ENCODE measurements at regions not wholly inside any gene's neighbourhood (a gene's known extent, or its start where the extent isn't known, plus 50 kb on each side); places are given as distances from the start of the nearest gene placed in this dataset.

DNA sequence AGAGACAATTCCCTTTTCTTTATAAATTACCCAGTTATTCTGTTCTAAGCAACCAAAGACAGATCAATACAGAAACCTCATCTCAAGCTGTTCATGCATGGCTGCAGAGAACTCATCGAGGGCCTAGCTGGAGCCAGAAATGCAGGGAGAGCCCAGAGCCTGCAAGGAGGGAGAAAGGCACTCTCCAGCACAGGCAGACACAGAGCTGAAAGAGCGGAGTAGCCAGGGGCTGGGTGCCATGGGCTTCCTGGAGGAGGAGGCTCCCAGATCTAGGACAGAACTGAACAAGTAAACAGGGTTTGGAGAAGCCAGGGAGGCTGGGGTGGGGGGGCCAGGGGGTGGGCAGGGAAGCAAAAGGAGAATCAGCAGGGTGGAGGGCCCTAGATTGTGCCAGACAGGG, 144.2 kb upstream of the ZNF507 start:
- DNase-seq (ENCODE audit: low read depth, low spot score) = no peak

DNA sequence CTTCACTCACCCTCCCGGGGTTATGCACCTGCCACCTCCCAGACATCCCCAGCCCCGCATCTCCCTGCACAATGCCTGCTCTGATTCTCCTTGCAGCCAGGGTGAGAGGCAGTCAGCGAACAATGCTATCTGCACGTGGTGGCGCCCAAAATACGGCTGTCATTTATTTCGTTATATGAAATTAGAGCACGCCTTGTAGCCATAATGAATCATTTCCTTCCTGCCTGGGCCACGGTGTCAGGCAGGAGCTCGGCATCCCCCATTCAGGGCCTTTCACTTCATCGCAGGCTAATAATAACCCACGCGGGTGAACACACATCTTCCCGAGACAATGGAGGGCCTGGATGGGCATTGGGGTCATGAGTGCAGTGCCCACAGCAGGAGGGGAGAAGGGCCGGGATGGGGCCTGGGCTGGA, 143.8 kb upstream of the ZNF507 start:
- DNase-seq (ENCODE audit: low read depth, low spot score) = no peak

DNA sequence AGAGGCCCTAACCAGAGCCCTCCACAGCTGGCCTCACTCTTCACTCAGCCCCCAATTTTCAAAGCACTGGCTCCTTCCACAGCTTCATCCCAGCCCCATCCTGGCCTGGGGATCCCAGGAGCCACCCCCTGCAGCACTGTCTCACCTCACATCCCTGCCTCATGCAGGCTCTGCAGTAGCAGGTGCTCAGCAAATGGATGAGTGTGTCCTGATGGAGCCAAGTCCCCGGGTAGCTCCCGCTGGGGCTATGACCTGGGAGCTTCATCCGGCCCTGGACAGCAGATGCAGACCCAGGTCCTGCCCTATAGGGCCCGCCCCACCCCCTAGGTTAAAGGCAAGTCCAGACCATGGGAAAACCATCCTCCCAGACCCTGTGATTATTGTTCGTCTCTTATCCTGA, 143.2 kb upstream of the ZNF507 start:
- DNase-seq (ENCODE audit: low read depth, low spot score) = no peak

DNA sequence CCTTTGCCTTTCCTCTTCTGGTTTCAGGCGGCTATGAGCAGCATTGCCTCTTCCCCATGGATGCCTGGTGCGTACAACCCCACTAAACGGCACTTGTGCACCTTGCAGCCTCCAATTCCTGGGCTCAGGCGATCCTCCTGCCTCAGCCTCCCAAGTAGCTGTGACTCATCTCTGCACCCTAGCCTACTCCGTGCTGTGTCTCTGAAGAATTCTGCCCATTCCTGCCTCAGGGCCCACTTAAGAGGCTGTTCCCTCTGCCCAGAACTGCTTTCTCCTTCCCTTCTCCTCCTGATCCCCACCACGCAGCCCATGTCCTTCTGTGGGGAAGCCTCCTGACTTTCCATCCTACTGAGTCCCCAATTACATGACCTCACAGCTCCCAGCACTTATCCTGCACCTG, 142.2 kb upstream of the ZNF507 start:
- DNase-seq (ENCODE audit: low read depth, low spot score) = no peak

DNA sequence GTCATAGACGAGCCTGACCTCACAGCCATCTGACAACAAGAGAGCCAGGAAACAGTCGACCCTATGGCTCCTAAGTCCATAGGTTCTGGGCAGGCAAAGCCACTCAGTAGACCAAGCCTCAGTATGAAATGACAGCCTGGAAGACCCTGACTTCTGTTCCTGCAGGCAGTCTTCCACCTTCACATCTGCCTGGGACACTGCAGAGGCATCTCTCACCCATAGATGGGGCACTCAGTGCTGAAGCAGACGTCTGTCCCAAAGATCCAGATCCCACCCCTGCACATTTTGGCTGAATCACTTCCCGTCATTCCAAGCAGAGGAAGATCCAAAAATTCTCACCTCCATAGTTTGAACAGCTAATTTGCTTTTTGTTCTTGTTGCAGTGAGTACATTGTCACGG, 139.3 kb upstream of the ZNF507 start:
- no peak for DNase-seq (ENCODE audit: low read depth, low spot score)

DNA sequence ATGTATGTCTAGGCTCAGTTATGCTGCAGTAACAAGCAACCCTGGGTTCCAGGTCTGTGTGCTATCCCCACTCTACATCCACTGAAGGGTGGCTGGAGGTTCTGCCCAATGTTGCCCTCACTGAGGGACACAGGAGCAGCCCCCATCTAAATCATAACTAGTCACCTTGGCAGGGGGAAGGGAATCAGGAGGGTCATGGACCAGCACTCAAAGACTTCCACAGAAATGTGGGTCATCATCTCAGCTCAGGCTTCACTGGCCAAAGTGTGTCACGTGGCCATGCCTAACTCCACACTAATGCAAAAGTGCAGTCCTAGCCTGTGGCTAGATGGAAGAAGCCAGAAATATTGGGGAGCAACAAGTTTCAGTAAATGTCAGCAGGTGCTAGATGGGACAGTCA, 137.3 kb upstream of the ZNF507 start:
- DNase-seq (ENCODE audit: low read depth, low spot score) = no peak

DNA sequence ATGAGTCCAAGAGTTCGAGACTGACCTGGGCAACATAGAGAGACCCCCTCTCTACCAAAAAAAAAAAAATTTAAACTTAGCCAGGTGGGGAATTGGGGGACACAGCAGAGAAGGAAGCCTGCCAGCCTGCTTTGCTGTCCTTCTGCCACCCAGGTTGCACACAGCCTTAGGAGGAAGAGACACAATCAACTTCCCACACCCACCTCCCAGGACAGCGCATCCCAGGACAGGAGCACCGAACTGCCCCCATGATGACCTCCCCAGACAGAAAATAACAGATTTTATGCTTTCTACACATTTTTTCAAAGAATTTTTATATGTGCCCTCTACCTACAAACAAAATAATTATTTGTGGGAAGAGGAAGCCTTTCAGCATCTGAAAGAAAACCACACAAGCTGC, 126.0 kb upstream of the ZNF507 start:
- DNase-seq (ENCODE audit: low read depth, low spot score) = no peak

DNA sequence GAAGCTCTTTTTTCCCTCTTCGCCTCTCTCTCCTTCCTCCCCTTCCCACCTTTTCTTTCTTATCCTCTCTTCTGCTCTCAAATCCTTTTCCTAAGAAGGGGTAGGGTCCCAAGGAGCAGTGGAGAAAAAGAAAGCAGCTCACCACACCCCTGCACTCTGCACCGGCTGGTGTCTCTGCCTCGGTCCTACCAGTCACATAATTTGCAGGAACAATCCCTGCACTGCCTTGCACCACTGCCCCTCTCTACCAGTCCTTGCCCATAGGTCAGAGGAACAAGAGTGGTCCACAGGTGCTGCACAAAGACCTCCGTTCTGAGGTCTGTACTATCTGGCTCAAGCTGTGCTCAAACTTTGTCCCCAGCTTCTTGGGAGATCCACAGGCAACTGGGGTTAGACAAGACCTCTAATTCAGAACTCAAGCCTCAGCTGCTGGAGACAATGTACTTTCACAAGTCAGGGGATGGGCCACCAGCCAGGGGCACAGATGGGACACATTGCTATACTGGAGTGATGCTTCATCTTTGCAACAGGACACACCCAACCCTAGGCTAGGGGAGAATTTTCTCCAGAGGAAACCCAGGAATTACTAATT, 125.4 kb upstream of the ZNF507 start:
- no peak for DNase-seq (ENCODE audit: low read depth, low spot score)

DNA sequence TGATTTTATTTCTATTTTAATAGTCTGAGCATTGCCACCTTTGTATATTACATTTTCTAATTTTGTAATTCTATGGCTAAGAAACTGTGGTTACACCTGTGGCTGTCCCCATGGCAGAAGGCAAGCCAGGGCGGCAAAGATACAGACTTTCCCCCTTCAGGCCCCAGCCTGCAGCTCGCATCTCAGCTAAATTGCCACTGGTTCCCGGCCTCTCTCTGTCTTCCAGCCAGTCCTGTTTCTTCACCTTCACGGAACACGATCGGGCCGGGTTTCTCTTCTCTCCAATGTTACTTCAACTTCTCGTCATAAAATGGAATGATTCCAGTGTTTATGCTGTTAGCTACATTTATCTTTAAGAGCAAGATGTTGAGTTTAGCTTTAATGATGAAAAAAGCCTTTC, 124.5 kb upstream of the ZNF507 start:
- no peak for DNase-seq (ENCODE audit: low read depth, low spot score)

DNA sequence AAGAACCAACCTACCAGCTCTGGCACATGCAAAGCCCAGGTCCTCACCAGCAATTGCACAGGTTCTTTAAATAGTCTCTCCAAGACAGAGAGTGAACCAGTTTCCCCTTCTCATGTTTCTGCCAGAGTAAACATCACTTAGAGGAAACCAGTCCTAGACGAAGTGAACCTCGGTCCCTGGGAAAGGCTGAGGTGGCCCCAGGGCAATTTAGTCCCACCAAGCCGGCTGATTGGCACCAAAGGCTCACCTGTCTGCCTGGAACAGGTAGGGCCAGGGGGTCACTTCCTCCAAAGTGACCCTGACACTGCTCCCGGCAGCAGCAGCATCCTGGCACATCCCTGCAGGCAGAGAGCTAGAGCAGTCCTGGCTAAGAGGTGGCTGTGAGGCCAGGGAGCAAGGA, 122.9 kb upstream of the ZNF507 start:
- no peak for DNase-seq (ENCODE audit: low read depth, low spot score)

DNA sequence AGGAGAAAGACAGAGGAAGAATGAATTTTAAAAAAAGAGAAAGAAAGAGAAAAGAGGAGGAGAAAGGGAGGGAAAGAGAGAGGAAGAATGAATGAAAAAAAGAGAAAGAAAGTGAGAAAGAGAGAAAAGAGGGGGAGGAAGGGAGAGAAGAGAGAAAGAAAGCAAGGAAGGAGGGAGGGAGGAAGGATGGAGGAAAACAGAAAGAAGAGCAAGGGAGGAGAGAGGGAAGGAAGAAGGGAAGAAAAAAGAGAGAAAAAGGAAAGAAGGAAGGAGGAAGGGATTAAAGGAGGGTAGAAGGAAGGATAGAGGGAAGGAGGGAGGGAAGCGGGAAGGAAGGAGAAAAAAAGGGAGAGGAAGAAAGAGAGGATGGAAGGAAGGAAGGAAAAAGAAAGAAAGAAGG, 122.3 kb upstream of the ZNF507 start:
- no peak for DNase-seq (ENCODE audit: low read depth, low spot score)

DNA sequence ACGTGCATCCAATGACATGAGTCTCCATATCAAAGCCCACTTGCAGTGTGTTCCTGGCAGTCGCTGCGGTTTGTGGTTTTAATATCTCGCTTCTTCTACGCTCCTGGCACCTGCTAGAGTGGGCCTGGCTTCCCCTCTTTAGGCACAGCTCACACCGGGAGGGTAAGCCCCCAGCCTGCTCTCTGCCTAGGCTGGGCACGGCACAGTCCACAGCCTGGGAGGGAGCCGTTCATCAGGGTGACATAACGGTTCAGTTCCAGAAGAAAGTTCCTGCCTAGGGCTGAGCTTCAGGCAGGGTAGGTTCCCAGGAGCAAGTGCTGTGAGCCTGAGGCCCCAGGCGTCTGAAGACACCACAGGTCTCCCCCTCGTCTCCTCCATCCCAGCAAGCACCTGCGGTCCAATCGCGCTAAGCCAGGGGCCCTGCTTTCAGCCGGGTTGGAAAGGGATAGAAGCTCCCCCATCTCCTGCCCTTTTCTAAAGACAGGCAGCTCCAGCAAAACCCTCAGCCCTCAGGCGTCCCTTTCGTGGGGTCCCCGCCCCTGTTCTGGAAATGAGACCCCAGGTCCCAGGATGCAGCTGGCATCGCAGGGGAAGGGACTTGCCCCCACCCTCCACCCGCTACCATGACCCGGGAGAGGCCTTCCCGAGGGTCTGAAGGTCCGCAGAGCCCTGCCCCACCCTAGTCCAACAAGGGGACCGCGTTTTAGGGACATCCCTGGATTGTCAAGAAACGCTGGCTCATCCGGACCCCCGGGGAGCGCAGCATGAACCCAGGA, 121.6 kb upstream of the ZNF507 start:
- DNase-seq (ENCODE audit: low read depth, low spot score) = no peak

DNA sequence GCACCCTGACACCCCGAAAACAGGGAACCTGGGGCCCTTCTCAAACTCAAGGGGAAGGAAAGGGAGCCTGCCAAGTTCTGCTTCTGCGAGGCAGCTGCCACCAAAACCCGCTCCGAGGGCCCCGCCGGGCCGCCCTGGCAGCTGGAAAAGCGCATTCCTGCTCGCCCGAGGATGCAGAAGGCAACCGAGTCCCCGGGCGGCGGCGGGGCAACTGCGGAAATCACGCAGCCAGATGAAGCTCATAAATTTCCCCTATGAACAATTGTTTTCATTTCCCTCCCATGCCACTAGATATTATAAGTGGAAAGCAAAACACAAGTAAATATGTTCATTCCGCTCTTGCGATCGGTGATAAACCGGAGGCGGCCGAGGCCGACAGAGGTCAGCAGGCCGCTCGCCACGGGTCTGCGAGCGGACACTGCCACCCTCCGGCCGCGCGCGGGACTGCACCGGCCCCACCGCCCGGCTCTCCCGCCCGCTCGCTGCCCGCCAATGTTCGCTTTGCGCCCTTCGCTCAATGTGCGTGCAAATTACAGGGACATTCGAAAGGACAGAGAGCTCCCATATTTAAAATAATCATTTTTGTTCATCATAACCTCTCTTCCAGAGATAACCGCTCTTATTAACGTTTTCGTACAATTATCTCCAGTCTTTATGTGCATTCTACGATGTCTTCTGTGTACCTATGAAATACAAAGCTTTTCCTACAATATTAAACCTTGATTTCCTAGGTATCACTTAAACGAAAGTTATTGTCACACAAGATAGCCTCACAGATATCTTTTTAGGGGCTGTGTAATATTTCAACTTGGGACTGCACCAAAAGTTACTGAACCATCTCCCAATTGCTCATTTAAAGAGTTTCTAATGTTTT, 120.8 kb upstream of the ZNF507 start:
- DNase-seq (ENCODE audit: low read depth, low spot score) = peak; percentile 84

DNA sequence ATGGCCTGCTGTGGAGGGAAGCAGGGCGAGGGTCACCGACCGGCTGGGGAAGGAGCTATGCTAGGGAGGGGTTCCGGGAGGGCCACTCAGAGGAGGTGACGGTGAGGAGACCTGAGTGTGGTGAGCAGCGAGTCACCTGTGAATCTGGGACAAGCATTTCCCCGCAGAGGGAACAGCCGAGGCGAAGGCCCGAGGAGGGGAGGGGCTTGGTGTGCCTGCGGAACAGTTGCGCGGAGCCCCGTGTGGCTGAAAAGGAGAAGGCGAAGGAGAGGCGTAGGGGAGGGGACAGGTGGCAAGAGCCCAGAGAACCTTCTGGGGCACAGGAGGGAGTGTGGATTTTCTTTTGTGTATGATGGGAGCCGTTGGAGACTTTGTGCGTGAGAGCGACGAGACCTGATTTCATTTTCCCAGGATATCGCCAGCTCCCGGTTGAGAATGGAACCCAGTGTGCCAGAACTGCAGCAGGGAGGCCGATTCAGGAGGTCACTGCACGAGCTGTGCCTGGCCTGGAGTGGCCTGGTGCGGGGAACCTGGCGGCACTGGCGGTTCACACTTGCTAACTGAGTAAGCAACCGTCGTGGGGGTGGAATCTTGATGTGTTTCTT, 117.7 kb upstream of the ZNF507 start:
- no peak for DNase-seq (ENCODE audit: low read depth, low spot score)

DNA sequence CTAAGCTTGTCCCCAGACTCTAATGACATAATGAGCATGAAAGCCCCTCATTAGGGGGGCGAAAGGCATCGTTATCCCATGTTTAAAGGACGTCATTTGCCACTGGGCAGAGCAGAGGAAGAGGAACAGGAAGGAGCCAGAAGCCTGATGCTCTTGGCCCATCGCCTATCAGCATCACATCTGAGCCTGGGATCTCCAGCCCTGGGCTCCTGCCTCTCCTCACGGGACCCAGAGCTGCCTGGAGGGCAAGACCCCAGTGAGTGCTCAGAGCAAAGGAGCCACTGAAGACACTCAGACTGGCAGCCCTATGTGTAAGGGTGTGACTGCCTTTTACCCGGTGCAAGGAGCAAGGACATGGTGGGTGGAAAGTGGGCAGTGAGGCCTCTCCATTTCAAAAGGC, 115.0 kb upstream of the ZNF507 start:
- no peak for DNase-seq (ENCODE audit: low read depth, low spot score)

DNA sequence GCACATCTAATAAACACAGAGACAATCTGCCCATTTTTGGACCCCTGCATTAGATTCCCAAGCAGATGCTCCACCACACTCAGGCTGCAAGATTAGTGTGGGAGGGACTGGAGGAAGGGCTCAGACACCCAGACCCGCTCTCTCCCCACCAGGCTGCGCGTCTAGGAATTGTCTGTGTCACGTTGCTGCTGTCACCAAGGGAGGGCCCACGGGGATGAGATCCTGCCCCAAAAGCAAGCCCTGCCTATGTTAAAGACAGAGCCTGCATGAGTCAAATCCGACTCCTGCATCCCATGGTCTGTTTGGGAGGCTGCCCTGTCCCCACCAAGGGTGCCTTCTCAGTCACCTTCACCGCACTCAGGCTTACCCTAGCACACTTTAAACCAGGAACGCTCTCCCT, 114.4 kb upstream of the ZNF507 start:
- no peak for DNase-seq (ENCODE audit: low read depth, low spot score)

DNA sequence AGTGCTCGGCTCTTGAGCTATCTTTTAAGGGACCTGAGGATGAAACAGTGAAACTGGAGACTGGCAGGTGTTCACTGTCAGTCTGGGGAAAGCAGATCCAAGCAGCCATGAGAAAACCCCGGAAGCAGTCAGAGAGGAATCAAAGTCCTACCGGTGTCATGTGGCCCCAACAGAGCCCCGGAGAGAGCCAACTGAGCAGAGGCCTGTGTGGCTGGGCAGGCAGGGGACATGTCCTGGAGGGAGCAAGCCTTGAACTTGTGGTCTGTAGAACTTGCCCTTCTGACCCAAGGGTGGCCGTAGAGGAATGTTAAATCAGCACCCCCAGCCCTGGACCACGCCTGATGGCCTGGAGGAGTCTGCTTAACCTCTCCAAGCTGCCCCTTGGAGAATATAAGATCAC, 113.7 kb upstream of the ZNF507 start:
- no peak for DNase-seq (ENCODE audit: low read depth, low spot score)

DNA sequence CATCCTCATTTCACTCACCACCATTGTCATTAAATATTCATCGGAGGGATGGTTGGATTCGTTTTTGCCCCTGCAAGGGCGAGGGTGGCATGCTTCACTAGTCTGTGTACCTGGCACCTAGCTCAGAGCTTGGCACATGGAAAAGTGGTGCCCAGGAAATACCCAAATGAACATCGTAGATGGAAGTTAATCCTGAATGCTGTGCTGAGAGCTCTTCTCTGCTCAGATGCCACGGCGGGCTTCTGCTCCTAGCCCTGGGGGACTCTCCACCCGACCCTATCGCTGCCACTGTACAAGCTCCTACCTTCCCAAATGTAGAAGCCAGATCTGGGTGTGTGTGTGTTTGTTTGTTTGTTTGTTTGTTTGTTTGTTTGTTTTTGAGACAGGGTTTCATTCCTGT, 113.0 kb upstream of the ZNF507 start:
- no peak for DNase-seq (ENCODE audit: low read depth, low spot score)

DNA sequence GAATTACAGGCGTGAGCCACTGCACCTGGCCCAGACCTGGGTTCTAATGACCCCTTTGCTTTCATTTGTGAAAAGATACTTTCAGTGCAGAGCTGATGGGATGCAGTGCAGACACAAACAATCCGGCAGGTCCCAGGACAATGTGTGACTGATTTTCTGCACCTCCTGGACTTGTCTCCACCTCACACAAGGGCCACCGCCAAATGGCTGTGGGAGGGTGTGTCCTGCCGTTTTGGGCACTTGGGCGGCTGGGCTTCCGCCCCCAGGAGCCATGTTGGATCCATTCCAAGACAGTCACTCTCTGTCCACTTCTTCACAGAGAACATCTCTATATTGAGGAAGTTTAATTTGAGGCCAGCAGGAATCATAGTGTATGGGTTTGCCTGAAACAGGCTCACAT, 112.3 kb upstream of the ZNF507 start:
- DNase-seq (ENCODE audit: low read depth, low spot score) = no peak

DNA sequence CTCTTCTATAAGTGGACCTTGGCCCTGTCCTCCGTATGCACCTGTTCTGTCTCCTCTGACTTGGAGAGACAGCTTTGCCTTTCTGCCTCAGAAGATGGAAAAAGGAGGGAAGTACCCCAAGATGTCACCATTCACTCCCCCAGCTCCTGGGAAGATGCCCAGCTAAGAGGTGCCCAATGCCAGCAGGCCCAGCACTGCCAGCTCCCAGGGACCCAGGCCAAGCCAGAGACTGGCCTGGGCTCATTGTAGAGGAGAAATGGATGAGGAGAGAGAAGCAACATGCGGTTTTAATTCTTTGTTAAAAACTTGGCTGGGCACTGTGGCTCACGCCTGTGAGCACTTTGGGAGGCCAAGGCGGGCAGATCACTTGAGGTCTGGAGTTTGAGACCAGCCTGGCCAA, 111.5 kb upstream of the ZNF507 start:
- DNase-seq (ENCODE audit: low read depth, low spot score) = no peak

DNA sequence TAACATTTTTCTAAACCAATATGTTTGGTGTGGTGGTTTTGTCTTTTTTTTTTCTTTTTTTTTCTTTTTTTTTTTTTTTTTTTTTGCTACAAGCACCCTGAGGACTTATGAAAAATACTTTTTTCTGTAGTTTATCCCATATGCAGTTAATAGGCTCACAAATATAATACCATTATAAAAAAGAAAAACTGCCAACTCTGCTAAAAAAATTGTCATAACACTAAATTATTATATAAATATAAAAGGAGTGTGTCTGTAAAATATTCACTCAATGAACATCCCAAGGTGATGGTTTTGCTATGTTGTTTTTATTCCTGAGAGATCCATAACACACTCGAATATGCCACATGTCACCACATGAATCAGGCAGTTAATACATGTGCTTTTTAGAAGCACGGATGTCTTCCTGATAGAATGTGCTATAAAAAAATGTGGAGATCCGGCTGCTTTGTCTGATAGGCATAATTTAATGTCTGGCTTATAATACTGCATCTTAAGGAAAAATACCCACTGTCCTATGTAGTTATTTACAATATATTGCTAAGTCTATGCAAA, 110.7 kb upstream of the ZNF507 start:
- DNase-seq (ENCODE audit: low read depth, low spot score) = no peak

DNA sequence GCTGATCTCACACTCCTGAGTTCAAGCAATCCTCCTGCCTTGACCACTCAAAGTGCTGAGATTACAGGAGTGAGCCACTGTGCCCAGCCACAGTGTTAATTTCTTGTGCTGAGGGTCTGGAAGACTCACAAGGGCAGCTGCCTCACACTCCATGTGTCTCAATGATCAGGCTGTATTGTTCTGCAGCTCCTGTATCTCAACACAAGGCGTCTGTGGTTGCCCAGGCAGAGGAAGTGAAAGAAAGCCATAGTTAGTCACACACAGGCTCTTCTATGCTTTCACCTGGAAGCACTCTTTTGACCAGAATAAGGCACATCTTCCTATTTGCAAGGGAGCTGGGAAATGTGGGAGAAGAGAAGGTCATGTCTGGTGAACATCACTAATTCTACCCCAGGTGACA, 107.3 kb upstream of the ZNF507 start:
- DNase-seq (ENCODE audit: low read depth, low spot score) = no peak
